ENCODE measurements at regions not wholly inside any gene's neighbourhood (a gene's known extent, or its start where the extent isn't known, plus 50 kb on each side); places are given as distances from the start of the nearest gene placed in this dataset.

- TF ChIP-seq, protein P1, sequence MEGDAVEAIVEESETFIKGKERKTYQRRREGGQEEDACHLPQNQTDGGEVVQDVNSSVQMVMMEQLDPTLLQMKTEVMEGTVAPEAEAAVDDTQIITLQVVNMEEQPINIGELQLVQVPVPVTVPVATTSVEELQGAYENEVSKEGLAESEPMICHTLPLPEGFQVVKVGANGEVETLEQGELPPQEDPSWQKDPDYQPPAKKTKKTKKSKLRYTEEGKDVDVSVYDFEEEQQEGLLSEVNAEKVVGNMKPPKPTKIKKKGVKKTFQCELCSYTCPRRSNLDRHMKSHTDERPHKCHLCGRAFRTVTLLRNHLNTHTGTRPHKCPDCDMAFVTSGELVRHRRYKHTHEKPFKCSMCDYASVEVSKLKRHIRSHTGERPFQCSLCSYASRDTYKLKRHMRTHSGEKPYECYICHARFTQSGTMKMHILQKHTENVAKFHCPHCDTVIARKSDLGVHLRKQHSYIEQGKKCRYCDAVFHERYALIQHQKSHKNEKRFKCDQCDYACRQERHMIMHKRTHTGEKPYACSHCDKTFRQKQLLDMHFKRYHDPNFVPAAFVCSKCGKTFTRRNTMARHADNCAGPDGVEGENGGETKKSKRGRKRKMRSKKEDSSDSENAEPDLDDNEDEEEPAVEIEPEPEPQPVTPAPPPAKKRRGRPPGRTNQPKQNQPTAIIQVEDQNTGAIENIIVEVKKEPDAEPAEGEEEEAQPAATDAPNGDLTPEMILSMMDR (IDR thresholded peaks at IDR 0.05): no peak
- TF ChIP-seq POLR2A (IDR thresholded peaks at IDR 0.05): no peak
Measured at GRCh38 chr12:59115995-59116394, 195.7 kb upstream of the LRIG3 start.

Measured in esophagus squamous epithelium (tissue), 4 donors.